GM12801 (cell line): ENCODE measurements at regions not wholly inside any gene's neighbourhood (a gene's known extent, or its start where the extent isn't known, plus 50 kb on each side); places are given as distances from the start of the nearest gene placed in this dataset.

ENCODE experiments used
- TF ChIP-seq, protein P1 (sequence below): IDR thresholded peaks from one replicate; pipeline ENCODE4 v1.5.1; 2011; ENCODE audit warnings: control low read depth; ENCODE audit not compliant: insufficient read length; ENCODE audit errors: extremely low read depth

DNA sequence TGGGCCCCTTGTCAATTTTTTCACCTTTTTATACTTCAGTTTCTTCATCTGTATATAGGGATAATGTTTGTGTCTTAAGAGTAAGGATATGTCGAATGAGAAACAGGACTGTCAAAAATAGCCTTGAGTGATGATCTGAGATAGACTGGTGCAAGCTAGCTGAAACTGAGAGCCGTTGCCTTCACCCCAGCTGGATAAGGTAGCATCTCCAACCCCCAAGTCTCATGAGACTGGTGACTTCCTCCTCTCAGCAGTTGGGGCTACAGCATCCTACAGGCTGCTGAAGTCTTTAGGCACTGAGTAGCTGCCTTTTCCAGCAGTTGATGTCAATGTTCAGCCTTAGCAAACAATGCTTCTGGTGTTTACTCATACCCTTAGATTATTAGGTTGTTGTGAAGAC is 330.2 kb downstream of the OSTF1 start:
- TF ChIP-seq, protein P1, sequence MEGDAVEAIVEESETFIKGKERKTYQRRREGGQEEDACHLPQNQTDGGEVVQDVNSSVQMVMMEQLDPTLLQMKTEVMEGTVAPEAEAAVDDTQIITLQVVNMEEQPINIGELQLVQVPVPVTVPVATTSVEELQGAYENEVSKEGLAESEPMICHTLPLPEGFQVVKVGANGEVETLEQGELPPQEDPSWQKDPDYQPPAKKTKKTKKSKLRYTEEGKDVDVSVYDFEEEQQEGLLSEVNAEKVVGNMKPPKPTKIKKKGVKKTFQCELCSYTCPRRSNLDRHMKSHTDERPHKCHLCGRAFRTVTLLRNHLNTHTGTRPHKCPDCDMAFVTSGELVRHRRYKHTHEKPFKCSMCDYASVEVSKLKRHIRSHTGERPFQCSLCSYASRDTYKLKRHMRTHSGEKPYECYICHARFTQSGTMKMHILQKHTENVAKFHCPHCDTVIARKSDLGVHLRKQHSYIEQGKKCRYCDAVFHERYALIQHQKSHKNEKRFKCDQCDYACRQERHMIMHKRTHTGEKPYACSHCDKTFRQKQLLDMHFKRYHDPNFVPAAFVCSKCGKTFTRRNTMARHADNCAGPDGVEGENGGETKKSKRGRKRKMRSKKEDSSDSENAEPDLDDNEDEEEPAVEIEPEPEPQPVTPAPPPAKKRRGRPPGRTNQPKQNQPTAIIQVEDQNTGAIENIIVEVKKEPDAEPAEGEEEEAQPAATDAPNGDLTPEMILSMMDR: no peak

DNA sequence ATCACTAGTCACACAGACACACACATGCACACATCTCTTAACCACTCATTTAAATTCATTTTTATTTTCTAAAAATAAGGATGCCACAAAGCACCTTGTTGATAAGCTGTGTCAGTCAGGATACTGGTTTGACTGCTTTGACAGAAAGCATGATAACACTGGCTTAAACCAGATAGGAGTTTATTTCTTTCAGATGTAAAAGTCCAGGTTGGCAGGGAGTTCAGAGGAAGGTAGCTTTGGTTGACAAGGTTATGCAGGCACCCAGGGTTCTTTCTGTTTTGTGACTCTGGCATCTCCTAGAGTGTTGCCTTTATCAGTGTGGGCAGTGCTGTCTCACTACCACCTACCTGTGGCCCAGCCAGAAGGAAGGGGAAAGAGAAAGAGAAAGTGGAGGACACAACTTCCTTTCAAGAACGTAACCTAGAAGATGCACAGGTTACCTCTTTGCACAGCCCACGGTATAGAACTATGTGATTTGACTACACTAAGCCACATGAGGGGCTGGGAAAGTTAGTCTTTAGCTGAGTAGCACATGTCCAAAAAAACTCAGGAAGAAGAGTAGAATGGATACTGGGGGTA is 334.7 kb downstream of the OSTF1 start:
- TF ChIP-seq, protein P1: no peak

DNA sequence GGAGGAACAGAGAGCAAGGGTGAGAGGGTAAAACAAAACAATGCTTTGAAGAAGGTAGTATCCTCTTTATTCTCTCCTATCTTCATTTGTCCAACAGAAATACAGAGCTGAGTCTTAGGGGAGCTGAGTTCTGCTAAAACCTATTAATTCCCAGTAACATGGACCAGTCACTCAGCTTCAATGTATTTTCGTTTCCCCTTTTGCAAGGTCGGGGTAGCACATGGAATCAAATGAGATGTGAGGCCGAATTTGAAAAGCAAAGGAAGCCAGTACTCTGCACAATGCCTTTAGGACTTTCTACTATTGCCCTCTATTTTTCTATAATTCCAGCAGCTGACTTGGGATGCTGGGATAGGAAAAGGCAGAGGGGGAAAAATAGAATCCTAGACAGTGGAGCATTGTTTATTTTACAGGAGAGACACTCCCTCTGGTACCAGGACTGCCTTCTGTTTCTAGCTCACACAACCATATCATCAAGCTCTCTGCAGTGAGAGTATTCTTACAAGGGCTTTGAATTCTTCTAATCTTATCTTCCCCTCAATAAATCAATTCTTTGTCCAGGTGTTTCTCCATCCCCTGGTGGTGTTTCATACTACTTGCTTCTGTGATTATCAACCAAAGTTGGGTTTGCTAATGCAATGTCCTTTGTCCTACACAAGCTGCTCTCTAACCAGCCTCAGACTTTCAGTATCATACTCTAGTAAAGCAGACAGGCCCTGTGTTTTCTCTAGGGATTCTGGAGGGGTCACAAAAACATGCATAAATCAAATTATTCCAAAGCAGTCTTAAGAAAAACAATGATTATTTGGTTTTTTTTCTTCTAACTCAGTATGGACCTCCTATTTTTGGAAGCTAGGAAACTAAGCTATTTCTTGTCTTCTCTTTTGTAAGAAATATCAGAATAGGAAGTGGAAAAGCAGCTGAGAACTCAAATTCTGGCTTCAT is 341.5 kb downstream of the OSTF1 start:
- TF ChIP-seq, protein P1: no peak

DNA sequence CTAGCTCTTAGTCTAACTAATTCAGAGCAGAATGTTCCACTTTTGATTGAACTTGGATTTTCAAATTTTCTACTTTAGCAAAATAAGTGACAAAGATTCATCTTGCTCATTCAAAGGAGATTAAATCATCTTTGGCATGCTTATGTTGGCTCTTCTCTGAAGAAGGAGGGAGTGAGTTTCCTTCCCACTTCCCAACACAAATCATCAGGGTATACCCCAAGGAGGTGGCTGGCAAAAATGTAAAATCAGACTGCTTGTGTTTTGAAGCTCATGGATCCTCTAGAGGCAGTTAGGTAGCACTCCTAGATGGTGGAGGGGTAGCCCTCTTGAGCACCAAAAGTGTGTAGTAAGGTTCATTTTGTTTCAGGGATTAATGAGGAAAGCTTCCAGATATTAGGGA is 343.1 kb downstream of the OSTF1 start:
- TF ChIP-seq, protein P1: no peak

DNA sequence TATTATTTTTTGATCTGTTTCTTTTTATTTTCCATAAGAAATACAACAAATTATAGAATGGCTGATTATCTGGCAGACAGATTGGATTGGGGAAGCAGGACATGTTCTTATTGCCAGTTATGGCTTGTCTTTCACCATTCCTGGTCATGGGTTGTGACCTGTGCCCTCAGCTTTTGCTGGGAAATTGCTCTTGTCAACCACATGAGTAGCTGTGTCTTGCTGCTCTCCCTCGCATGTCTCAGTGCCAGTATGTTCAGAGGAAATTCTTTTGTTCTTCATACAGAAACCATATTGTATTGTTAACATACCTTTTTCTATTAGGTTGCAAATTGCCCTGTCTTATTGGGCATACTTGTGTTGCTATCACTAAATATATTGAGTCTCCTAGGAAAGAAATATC is 344.1 kb downstream of the OSTF1 start:
- TF ChIP-seq, protein P1: no peak

DNA sequence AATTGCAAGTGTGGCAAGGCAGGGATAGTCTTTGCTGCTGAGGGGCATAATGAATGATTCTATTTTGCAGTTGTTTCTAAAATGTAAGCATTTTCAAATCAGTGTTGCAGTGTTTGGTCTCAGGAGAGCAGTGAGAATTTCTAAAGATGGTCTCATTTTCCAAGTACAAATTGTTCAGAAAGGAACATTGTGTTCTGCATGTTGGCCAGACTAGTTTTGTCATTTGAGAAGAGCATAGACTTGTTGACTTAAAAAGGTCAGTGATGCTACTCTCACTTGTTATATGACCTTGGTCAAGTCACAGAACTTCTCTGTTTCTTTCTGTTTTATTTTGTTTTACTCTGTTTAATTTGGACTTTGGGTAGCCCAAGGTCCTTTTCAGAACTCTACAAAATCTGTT is 344.6 kb downstream of the OSTF1 start:
- TF ChIP-seq, protein P1: no peak

DNA sequence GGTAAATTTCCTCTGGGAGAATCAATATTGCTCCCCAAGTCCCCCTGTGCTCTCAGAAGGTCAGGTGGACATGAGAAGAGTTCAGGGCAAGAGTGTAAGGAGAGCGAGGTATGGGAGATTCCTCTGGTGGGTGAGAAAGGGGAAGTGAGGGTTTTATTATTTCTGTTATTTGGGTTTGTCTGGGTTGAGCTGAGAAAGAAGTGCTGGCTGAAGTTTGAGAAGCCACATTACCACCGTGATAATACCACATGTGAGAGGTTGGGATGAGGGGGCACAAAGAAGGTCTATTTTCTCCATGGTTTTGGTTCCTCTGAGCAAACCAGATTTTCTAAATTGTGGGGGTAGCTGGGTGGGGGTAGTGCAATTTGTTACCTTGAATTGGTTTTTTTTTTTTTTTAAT is 350.4 kb downstream of the OSTF1 start:
- TF ChIP-seq, protein P1: no peak
